GM12892 (cell line): ENCODE measurements at regions not wholly inside any gene's neighbourhood (a gene's known extent, or its start where the extent isn't known, plus 50 kb on each side); places are given as distances from the start of the nearest gene placed in this dataset.

ENCODE experiments used
- DNase-seq: peaks from one replicate; pipeline ENCODE4 v3.0.0; 2011; ENCODE audit not compliant: insufficient read length
- FAIRE-seq: peaks from 2 replicates; lab custom pipeline; 2011; peaks lifted over from hg19 to GRCh38; lab: Jason Lieb, UNC
- POLR2A ChIP-seq: IDR thresholded peaks from 2 replicates; pipeline ENCODE4 v1.6.1; 2011; ENCODE audit warnings: low read depth, low read length, control low read depth
- POLR2AphosphoS5 ChIP-seq: IDR thresholded peaks from 2 replicates; pipeline ENCODE4 v1.6.1; 2011; ENCODE audit warnings: low read depth, low read length, control low read depth
- TAF1 ChIP-seq: IDR thresholded peaks from 2 replicates; pipeline ENCODE4 v1.6.1; 2011; ENCODE audit warnings: low read depth, mild to moderate bottlenecking, control low read depth, low read length, borderline replicate concordance

- TF ChIP-seq TAF1 (no peak), POLR2AphosphoS5 (no peak), POLR2A (no peak)
- FAIRE-seq (no peak), DNase-seq (no peak)
These were observed 391.2 kb upstream of the NUDT12 start for GRCh38 chr5:103953601-103954382.

- no peak for DNase-seq
- TF ChIP-seq POLR2A = no peak
- no peak for FAIRE-seq
These were observed 389.2 kb upstream of the NUDT12 start for GRCh38 chr5:103951776-103952175.

GRCh38 chr5:103943230-103943629 lies 380.6 kb upstream of the NUDT12 start:
- DNase-seq (no peak), FAIRE-seq (no peak)
- TF ChIP-seq POLR2A (no peak), TAF1 (no peak), POLR2AphosphoS5 (no peak)

- FAIRE-seq (no peak), DNase-seq (no peak)
- TF ChIP-seq POLR2A = no peak
- TF ChIP-seq TAF1 = no peak
- TF ChIP-seq POLR2AphosphoS5 = no peak
These were observed 380.1 kb upstream of the NUDT12 start for GRCh38 chr5:103942587-103943186.

GRCh38 chr5:103941596-103941995 lies 379.0 kb upstream of the NUDT12 start:
- TF ChIP-seq TAF1 (no peak), POLR2AphosphoS5 (no peak), POLR2A (no peak)
- no peak for FAIRE-seq
- DNase-seq = no peak

- no peak for TF ChIP-seq POLR2AphosphoS5
- no peak for TF ChIP-seq TAF1
- TF ChIP-seq POLR2A = no peak
- DNase-seq = no peak
- no peak for FAIRE-seq
These were observed 375.6 kb upstream of the NUDT12 start for GRCh38 chr5:103938146-103938695.

- DNase-seq (no peak), FAIRE-seq (no peak)
- TF ChIP-seq POLR2AphosphoS5 = no peak
- no peak for TF ChIP-seq POLR2A
- TF ChIP-seq TAF1 = no peak
These were observed 366.9 kb upstream of the NUDT12 start for GRCh38 chr5:103929338-103930013.

- FAIRE-seq (no peak), DNase-seq (no peak)
- no peak for TF ChIP-seq POLR2A
- no peak for TF ChIP-seq POLR2AphosphoS5
- TF ChIP-seq TAF1 = no peak
These were observed 365.1 kb upstream of the NUDT12 start for GRCh38 chr5:103927739-103928138.

- FAIRE-seq (no peak), DNase-seq (no peak)
- TF ChIP-seq POLR2A (no peak), TAF1 (no peak), POLR2AphosphoS5 (no peak)
These were observed 361.1 kb upstream of the NUDT12 start for GRCh38 chr5:103923616-103924168.

- FAIRE-seq (no peak), DNase-seq (no peak)
- TF ChIP-seq TAF1 (no peak), POLR2A (no peak), POLR2AphosphoS5 (no peak)
These were observed 356.9 kb upstream of the NUDT12 start for GRCh38 chr5:103919506-103919905.

GRCh38 chr5:103918668-103919367 lies 356.2 kb upstream of the NUDT12 start:
- DNase-seq (no peak), FAIRE-seq (no peak)
- no peak for TF ChIP-seq TAF1
- TF ChIP-seq POLR2AphosphoS5 = no peak
- TF ChIP-seq POLR2A = no peak

GRCh38 chr5:103915081-103915480 lies 352.5 kb upstream of the NUDT12 start:
- DNase-seq (no peak), FAIRE-seq (no peak)
- TF ChIP-seq POLR2A (no peak), POLR2AphosphoS5 (no peak), TAF1 (no peak)
